C1 segment of cervical spinal cord (tissue), 14 donors: ENCODE measurements at regions not wholly inside any gene's neighbourhood (a gene's known extent, or its start where the extent isn't known, plus 50 kb on each side); places are given as distances from the start of the nearest gene placed in this dataset.
"Not testable (repeated sequence)": the region's sequence is repeated elsewhere in the genome, so short reads cannot be mapped to it uniquely, and the experiment has no call there.

Source experiments
- DNase-seq, 14 donors: peaks; one replicate each; lab custom pipeline; 2025; lab: John Stamatoyannopoulos, UW

DNA sequence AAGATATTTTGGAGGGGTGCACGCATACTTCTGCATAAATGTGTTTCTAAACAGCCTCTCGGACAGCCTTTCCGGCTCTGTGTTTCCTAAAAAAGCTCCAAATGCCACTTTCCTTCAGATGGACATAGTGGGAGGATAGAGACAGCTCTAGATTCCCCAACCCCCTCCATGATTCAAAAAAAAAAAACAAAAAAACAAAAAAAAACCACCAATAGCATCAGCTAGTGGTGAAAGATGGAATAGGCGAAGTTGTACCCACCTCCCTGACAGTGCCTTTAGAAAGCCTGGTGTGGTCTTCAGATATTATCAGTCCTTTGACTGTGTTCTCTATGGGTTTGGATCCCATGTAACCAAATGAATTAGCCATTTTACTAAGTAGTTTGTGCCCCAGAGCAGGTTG, 94.1 kb downstream of the PHETA1 start:
- no peak for DNase-seq

DNA sequence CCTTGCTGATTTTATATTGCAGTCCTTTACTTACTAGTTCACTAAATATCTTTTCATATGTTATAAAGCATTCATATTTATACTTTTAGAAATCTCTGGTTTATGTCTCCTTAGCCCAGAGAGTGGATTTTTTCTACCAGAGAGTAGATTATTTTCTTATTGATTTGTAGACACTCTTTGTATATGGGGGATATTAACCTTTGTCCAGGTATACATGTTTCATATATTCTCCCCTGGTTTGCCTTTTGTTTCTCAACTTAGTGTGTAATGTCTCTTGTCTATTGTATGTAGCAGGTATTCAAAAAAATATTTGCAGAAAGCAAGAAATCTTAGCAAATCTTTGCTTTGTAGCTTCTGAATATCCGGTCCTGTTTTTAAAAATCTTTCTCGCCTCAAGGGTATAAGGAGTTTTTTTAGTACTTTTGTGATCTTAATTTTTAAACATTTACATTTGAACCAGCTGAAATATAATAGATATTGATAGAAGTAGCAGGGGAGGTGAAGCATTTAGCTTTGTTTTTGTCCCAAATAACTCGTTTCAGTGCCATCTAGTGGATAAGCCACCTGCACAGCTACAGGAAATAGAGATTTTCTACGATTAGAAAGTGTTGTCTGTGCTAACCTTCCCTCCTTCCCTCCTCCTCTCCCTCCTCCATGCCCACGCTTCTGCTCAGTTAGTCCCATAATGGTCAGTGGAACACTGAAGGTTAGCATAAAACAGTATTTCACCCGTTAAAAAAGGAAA, 97.0 kb downstream of the PHETA1 start:
- DNase-seq = no peak

DNA sequence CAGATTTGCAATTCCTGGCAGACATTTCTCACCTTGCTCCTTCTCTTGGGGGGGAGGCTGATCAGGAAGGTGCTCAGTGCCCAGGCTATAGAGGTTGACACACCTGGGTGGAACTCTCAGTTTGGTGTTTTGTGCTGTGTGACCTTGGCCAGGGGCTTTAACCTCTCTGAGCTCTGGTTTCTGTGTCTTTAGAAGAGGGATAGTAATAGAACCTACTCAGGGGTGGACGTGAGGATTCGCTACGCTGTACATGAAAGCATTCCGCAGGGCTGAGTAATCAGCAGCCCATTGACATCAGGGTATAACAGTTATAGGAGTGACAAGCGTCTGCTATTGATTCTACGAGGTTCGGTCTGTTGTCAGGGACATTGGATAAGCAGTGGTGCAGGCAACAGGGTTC, 98.1 kb downstream of the PHETA1 start:
- DNase-seq = no peak

DNA sequence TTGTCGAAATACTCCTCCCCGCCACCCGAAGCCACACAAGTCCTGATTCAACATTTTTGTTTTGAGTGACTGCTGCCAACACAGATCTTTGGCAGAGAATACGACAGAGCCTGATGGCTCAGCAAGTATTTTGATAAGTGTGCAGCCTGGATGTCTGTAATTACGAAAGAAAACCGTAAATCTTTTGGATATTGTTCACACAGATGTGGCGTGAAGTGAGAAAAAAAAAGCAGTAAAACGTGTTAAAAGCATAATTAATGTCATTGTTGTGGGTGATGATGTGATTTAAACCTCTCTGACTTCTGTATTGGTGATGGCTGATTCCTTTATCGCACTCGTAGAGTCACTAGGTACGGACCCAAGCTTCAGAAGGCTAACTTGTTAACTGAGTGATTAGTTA, 98.7 kb downstream of the PHETA1 start:
- DNase-seq = no peak

DNA sequence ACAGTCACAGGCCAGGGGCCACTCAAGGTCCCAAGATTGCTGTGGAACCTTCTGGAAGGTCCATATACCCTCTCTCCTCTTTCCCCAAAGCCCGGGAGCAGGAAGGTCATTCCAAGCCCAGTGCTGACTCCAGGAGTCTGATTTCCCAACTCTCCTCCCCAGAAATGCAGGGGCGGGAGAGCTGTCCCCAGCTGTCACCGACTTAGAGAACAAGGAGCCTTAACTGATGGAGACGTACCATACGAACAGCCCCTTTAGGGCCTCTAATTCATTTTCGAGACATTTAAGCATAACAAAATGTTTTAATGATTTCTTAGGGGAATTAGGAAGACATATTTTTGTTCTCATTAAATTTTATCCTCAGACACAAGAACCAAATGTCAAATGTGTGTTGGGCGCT, 99.2 kb downstream of the PHETA1 start:
- no peak for DNase-seq

DNA sequence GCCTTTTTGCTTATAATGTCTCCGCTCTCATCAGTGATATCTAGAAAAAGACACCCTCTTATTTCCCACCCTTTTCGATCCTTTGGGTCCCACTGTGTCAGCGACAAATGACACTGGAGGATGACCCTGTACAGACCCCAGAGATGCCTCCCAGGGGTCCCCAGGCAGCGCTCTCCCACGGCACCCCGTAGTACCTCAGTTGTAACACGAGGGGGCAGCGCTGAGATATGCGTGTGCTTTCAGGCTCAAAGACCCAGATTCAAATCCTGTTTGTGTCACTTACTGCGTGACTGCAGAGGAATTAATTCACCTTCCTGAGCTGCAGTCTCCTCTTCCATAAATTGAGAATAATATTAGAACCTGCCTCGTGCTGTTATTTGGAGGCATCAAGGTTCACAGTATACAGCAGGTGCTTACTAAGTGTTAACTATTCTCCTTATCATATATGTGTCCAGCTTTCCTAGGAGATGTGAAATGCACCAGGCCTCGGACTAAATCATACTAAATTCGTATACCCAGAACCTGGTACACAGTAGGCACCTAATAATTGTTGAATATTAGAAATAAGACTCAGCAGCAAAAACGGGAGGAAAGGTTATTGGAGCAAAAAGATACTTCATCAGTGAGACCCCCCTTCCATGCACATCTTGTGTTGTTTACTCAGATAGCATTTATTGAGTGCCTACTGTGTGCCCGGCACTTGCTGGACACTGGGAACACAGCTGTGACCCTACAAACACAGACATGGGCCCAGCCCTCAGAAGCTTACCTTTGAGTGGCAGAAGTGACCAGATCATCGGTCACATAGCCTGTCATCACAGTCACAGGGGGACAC, 99.9 kb downstream of the PHETA1 start:
- no peak for DNase-seq

DNA sequence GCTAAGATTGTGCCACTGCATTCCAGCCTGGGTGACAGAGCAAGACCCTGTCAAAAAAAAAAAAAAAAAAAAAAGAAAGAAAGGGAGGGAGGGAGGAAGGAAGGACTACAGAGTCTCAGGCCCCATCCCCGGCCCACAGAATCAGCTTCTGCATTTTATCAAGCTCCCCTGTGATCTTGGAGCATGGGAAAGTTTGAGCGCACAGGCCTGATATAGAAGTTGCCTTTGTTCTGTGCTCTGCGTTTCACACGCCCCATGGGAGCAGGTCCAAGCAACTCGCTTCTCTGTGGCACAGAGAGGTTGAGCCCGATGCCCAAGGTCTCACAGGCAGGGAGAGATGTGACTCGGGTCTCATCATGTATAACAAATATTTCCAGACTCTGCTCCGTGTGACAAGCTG, 101.8 kb downstream of the PHETA1 start:
- no peak for DNase-seq

DNA sequence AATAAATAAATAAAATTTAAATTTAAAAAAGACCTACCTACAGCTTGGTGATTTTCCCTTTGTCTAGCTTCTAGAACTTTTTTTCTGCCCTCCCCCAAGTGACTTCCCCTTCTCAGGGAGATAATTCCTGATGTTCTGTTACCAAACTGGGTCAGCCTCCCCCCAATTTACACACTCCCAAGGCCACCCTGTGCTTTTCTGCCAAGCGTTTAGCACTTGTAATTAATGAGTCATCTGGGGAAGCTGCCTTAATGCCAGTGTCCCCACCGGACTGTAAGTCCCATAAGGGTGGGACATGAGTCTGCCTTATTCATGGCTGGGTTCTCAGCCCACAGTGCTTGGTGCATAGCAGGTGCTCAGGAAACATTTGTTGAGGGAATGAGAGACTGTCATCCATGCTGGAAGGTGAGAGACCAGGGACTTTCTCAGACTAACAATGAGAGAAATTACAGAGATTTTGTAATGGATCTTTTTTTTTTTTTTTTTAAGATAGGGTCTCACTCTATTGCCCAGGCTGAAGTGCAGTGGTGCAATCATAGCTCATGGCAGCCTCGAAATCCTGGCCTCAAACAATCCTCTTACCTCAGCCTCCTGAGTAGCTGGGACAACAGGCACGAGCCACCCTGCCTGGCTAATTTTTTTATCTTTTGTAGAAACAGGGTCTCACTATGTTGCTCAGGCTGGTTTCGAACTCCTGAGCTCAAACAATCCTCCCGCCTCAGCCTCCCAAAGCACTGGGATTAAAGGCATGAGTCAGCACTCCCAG, 106.8 kb downstream of the PHETA1 start:
- DNase-seq = no peak

DNA sequence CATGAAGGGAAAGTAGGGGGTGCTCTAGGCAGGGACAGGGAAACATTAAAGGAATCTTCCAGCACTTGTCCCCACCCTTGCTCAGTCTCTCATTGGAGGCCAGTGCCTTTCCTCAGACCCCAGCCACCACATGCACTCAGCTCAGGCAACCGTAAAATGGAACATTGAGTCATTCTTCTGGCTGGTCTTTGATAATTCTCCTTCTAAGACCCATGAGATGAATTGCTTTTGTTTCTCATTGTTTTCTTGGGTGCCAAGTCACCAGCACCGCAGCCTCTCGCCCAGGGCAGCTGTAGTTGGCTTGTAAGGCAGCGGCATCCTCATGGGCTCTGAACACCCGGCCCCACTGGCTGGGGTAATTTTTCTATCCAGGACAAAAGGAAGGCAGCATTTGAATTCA, 108.2 kb downstream of the PHETA1 start:
- no peak for DNase-seq

DNA sequence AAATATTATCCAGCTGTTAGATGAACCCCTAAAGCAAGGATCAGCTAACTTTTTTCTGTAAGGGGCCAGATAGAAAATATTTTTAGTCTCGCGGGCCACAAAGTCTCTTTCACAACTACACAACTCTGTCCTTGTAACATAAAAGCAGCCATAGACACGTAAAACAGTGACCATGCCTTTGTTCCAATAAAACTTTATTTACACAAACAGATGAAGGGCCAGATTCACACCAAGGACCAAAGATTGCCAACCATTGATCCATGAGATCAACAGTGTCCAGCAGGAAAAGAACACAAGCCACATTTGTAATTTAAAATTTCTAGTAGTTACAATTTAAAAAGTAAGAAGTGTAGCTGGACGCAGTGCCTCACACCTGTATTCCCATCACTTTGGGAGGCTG, 109.7 kb downstream of the PHETA1 start:
- no peak for DNase-seq

DNA sequence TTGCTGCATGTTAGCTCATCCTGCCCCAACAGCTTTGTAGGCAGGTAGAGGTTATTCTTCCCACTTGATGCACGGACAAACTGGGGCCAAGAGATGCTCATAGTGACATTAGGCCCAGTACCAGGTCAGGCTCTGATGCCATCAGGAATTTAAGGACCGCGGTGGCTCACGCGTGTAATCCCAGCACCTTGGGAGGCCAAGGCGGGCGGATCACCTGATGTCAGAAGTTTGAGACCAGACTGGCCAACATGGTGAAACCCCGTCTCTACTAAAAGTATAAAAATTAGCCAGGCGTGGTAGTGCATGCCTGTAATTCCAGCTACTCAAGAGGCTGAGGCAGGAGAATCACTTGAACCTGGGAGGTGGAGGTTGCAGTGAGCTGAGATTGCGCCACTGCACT, 110.8 kb downstream of the PHETA1 start:
- not testable (repeated sequence) for DNase-seq

DNA sequence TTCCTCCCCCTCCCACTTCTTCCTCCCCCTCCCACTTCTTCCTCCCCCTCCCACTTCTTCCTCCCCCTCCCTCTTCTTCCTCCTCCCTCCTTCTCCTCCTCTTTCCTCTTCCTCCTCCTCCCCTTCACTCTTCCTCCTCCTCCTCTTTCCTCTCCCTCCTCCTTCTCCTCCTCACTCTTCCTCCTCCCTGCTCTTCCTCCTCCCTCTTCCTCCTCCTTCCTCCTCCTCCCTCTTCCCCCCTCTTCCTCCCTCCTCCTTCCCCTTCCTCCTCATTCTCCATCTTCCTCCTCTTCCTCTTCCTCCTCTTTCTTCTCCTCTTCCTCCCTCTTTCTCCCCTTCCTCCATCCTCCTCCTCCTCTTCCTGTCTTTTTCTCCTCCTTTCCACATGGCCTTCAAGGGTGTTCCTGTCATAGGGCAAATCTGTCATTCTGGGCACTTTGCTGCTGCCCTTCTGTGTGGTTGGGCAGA, 111.4 kb downstream of the PHETA1 start:
- no peak for DNase-seq

DNA sequence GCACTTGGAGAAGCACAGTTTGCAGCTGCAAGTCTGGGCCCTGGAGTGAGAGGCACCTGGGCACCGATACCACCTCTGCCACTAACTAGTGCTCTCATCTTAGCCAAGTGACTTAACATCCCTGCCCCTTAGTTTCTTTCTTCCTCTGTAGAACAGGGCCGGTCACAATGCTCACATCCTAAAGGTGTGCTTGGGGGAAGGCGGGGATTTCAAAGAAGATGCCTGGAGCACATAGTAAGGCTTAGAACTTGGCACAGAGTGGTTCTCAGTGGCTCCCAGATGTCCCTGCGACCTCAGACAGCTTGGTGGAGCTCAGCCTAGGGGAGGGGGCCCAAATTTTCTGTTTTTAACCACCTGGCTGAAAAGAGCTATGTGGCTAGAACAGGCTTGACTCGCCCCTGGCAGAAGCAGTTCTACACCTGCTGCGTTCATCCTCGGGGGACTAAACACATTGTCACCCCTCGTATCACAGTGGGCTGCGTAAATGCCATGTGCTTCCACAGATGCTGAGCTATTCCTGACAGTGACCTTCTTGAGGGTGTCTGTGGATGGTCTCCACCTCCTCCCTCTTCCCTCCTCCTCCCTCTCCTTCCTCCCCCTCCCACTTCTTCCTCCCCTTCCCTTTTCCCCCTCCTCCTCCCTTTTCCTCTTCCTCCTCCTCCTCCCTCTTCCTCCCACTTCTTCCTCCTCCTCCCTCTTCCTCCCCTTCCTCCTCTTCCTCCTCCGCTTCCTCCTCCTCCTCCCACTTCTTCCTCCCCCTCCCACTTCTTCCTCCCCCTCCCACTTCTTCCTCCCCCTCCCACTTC, 112.1 kb downstream of the PHETA1 start:
- no peak for DNase-seq

DNA sequence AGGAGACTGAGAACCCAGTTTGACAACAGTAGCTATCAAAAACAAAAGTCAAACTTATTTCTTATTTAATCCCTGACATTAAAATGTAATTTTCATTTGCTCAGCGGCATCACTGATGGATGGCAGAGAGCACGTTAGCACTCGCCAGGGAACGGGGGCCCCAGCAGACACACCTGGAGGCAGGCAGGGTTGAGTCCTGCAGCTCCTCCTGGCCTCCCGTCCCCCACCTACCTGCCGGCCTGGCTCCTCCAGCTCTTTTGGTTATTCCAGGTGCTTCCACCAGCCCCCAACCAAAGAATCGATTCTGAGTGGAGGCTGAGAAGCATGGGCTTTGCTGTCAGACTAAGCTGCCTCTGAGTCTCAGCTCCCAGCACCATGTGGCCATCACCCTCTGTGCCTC, 113.6 kb downstream of the PHETA1 start:
- DNase-seq = no peak

DNA sequence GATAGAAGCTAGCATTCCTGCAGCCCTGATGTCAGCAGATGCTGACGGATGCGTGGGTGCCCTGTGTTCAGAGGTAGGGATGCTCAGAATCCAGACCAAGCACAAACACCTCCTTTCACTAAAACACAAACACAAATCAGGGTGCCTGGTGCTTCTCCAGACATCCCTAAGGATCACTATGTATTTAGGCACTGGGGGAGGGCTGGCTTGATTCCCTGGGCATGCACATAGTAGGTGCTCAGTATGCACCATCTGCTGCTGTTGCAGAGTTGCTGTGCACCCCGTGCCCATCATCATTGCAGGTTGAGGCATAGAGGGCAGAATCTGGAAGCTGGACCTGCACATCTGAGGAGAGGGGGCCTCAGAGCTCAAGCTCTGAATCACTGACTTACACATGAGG, 114.8 kb downstream of the PHETA1 start:
- no peak for DNase-seq

DNA sequence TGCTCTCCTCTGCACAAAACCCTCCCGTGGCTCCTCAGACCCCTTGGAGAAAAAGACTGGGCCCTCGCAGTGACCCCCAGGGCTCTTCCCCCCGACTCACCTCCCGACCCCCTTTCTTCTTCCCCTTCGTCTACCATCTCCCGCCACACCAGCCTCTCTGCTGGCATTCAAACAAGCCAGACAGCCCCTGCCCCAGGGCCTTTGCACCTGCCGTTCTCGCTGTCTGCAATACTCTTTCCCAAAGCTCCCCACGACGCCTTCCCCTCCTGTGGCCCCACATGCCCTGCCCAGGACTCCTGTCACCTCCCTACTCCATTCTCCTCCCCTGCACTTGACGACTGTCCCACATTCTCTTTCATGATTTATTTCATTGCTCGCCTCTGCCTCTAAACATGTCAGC, 115.7 kb downstream of the PHETA1 start:
- DNase-seq = no peak

DNA sequence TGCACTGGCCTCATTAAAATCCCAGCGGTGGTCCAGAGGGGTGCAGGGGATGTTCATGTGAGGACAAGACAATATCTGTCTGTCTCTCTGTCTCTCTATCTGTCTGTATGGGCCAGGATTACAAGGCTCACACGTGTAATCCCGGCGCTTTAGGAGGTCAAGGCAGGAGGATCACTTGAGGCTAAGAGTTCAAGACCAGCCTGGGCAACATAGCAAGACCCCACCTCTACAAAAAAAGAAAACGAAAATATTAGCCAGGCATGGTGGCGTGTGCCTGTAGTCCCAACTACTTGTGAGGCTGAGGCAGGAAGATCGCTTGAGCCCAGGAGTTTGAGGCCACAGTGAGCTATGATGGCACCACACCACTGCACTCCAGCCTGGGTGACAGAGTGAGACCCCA, 117.1 kb downstream of the PHETA1 start:
- no peak for DNase-seq

DNA sequence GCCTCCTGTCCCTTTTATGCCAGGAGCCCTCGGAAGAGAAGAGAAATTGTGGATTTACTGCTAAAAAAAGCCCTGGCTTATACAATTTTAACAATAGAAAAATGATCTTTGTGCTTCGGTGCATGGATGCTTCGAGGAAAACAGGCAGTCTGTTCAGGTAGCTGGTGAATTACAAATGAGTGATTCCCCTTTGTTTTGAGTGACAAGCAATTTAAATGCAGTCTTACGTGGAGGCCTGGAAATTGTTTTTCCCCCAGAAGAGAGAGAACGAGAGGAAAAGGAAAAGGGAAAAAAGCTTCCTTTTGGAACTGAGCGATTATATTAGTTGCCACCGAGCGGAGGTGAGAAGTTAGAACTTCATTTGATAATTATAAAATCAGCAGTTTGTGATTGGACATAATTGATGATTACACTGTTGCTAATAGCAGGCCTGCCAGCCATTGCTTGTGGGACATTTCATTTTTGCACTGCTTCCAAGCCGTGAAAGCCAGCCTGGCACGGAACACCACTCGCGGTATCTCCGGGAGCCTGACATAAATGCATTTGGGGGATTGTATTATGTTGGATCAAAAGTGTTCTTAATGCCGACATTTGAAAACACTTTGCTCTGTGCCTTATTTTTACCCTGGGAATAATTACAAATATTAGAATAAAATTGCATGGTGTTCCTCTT, 117.7 kb downstream of the PHETA1 start:
- no peak for DNase-seq

DNA sequence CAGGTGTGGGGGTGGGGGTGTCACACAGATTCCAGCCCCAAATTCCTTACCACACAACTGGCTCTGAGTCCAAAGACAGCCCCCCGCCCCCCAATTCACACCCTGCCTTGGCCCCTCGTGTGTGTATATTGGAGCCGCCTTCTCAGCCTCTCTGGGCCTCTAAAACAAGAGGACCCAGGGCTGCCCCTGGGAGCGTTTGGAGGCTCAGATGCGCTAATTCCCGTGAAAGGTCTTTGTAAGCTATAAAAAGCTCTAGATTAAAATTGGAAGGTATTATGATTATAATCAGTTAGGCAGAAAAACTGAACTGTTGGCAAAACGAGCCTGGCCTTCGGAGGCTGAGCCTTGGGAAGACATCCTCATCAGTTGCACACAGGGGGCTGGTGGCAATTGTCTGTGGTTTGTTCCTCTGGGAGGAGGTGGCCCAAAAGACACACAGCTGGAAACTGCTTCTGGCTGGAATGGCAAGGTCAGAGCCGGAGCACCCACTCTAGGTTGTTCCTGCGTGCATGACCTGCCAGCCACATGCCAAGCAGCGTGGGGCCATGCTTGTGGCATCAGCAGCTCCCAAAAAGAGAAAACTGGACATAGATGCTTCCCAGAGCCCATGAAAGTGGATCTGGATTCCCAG, 118.5 kb downstream of the PHETA1 start:
- DNase-seq = no peak

DNA sequence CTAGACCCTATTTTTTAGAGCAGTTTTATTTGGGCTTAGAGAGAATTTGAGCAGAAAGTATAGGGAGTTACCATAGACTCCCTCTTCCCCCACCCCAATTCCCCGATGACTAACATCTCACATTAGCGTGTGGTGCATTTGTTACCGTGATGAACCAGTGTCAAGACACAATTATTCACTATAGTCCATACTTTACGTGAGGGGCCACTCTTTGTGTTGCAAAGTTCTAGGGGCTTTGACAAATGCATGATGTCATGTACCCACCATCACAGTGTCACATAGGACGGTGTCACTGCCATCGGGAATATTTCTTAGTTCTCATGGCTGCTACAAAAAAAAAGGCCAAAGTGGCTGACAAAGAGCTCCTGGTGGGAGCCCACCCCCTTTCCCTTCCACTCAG, 119.1 kb downstream of the PHETA1 start:
- DNase-seq = no peak

DNA sequence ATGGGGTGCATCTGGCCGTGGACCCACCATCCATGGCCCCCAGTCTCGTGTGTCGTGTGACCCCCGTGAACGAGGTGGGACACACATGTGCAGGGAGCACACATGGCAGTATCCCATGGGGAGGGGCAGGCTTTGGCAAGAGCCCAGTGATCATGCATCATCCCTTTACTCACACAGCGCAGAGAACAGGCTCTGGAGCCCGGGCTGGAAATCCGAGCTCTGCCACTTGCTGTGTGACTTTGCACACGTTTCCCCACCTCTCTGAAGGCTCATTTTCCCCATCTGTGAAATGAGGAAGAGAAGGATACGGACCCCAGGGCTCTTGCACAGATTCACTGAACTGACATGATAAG, 119.9 kb downstream of the PHETA1 start:
- DNase-seq = no peak
